SK-N-SH (cell line): ENCODE measurements at regions not wholly inside any gene's neighbourhood (a gene's known extent, or its start where the extent isn't known, plus 50 kb on each side); places are given as distances from the start of the nearest gene placed in this dataset.

ENCODE experiments used
- EP300 ChIP-seq, 2 experiments: IDR thresholded peaks; 2 replicates each; pipeline versions ENCODE4 v1.4.0 to v1.6.1; 2012; ENCODE audit warnings: borderline replicate concordance in 1 of 2, low read depth in 1 of 2, low read length in 1 of 2
- TF ChIP-seq, protein P1 (sequence below): fragments of 200-600 bp; sonication (generic); IDR thresholded peaks from 2 replicates; pipeline ENCODE4 v1.6.1; 2017; ENCODE audit warnings: antibody characterized with exemption, mild to moderate bottlenecking, moderate library complexity

DNA sequence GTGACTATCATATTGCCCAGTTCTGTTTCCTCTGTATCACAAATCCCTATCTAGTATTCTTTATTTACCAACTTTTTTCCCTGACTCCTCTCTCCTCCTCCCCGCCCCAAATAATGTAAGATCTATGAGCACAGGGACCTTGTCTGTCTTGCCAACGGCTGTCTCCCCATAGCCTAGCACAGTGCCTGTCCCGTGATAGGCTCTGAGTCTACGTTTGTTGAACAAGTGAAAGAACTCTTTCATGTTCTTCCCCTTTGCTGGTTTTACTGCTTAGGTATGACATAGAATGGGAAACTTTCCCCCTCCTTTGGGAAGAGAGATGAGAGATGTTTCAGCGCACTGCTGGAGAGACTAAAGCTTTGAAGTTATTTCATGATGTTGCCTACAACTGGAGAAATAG lies 367.0 kb downstream of the PRDM2 start:
- TF ChIP-seq, protein P1, sequence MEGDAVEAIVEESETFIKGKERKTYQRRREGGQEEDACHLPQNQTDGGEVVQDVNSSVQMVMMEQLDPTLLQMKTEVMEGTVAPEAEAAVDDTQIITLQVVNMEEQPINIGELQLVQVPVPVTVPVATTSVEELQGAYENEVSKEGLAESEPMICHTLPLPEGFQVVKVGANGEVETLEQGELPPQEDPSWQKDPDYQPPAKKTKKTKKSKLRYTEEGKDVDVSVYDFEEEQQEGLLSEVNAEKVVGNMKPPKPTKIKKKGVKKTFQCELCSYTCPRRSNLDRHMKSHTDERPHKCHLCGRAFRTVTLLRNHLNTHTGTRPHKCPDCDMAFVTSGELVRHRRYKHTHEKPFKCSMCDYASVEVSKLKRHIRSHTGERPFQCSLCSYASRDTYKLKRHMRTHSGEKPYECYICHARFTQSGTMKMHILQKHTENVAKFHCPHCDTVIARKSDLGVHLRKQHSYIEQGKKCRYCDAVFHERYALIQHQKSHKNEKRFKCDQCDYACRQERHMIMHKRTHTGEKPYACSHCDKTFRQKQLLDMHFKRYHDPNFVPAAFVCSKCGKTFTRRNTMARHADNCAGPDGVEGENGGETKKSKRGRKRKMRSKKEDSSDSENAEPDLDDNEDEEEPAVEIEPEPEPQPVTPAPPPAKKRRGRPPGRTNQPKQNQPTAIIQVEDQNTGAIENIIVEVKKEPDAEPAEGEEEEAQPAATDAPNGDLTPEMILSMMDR = no peak
- no peak for TF ChIP-seq EP300 (IDR thresholded peaks at IDR 0.05; ENCODE audit: borderline replicate concordance in 1 of 2, low read depth in 1 of 2, low read length in 1 of 2)
